HL-60 (cell line): ENCODE measurements at regions not wholly inside any gene's neighbourhood (a gene's known extent, or its start where the extent isn't known, plus 50 kb on each side); places are given as distances from the start of the nearest gene placed in this dataset.

Experiments
- DNase-seq, 2 experiments: peaks; one replicate each; pipeline ENCODE4 v3.0.0-alpha.2; 2010 to 2020; ENCODE audit warnings: low read depth in 1 of 2, low spot score in 1 of 2
- H3K27ac ChIP-seq: fragments of 250-450 bp; sonication (Bioruptor Pico); replicated peaks from 2 replicates; pipeline ENCODE4 v1.5.1; 2020; ENCODE audit warnings: mild to moderate bottlenecking, moderate library complexity
- H3K27me3 ChIP-seq: fragments of 250-450 bp; sonication (Bioruptor Pico); 2 replicates; pipeline ENCODE4 v1.5.1; 2021; ENCODE audit warnings: mild to moderate bottlenecking, moderate library complexity; ENCODE audit not compliant: insufficient read depth, poor library complexity, severe bottlenecking
- H3K4me3 ChIP-seq: replicated peaks from 2 replicates; pipeline ENCODE4 v1.5.1; 2011; ENCODE audit warnings: mild to moderate bottlenecking, control low read depth, low read length; ENCODE audit not compliant: insufficient read depth
- CTCF ChIP-seq: IDR thresholded peaks from one replicate; pipeline ENCODE4 v1.5.1; 2011; ENCODE audit warnings: low read length, control low read depth, inconsistent platforms; ENCODE audit not compliant: insufficient read depth
- GABPA ChIP-seq: IDR thresholded peaks from 2 replicates; pipeline ENCODE4 v1.6.1; 2012; ENCODE audit warnings: low read depth
- POLR2AphosphoS5 ChIP-seq: IDR thresholded peaks from 2 replicates; pipeline ENCODE4 v1.6.1; 2012; ENCODE audit warnings: low read depth
- REST ChIP-seq: IDR thresholded peaks from 2 replicates; pipeline ENCODE4 v1.6.1; 2012; ENCODE audit warnings: low read depth; ENCODE audit not compliant: insufficient replicate concordance
- SPI1 ChIP-seq: IDR thresholded peaks from 2 replicates; pipeline ENCODE4 v1.6.1; 2012; ENCODE audit warnings: low read depth, mild to moderate bottlenecking, borderline replicate concordance

- H3K27me3 ChIP-seq: peaks cover 9% of the 10 kb centered on the region
- no peak overlapping the region for H3K4me3 ChIP-seq
- no peak overlapping the region for H3K27ac ChIP-seq
- no peak for DNase-seq
- TF ChIP-seq GABPA (no peak), CTCF (no peak), POLR2AphosphoS5 (no peak), SPI1 (no peak), REST (no peak)
These were observed 173.6 kb downstream of the CDC5L start for GRCh38 chr6:44561060-44561623.

GRCh38 chr6:44561832-44562665 is 174.5 kb downstream of the CDC5L start:
- DNase-seq: peak in 1 of 2 experiments; percentile 37
- Histone ChIP-seq H3K27ac (no peak overlapping the region), H3K4me3 (no peak overlapping the region), H3K27me3 (peaks cover 9% of the 10 kb centered on the region)
- peak; percentile 79 for TF ChIP-seq SPI1
- TF ChIP-seq REST: no peak

- TF ChIP-seq REST (no peak), CTCF (no peak), GABPA (no peak), POLR2AphosphoS5 (no peak), SPI1 (no peak)
- DNase-seq: no peak
- H3K4me3 ChIP-seq: no peak overlapping the region
- no peak overlapping the region for H3K27ac ChIP-seq
- H3K27me3 ChIP-seq: peaks cover 9% of the 10 kb centered on the region
These were observed 175.9 kb downstream of the CDC5L start for GRCh38 chr6:44563397-44563796.
